ENCODE measurements at regions not wholly inside any gene's neighbourhood (a gene's known extent, or its start where the extent isn't known, plus 50 kb on each side); places are given as distances from the start of the nearest gene placed in this dataset.

DNA sequence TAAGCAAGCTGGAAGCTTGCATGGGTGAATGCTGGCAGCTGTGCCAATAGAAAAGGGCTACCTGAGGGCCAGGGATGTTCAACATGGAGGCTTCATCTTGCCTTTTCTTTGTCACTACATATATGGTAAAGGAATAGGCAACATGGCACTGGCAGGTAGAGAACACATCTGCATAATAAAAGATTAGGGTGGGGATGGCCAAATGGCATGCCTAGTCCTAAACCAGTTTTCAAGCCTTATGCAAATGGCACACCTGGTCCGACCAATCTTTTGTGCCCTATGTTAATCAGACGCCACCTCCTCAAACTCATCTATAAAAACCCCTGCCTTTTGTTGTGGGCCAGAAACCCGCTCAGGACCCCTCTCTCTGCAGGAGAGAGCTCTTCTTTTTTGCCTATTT is 216.8 kb upstream of the PROK2 start:
- H3K9me3 ChIP-seq (replicated peaks; ENCODE audit: control insufficient read depth, insufficient read depth, low read length) = no peaks in the 10 kb centered on the region
- TF ChIP-seq JUN (IDR thresholded peaks at IDR 0.05; ENCODE audit: borderline replicate concordance, insufficient read depth, insufficient read length, low read depth) = no peak
- TF ChIP-seq FOS (IDR thresholded peaks at IDR 0.05; ENCODE audit: borderline replicate concordance, insufficient read depth, low read length) = no peak
- TF ChIP-seq POLR2A (IDR thresholded peaks at IDR 0.05; ENCODE audit: low read depth, low read length) = no peak
- TF ChIP-seq MYC (IDR thresholded peaks at IDR 0.05; ENCODE audit: low read depth, low read length) = no peak
- TF ChIP-seq EZH2 (IDR thresholded peaks at IDR 0.05; ENCODE audit: borderline replicate concordance, low read depth, low read length, severe bottlenecking) = no peak
- no peak for TF ChIP-seq POLR2AphosphoS5 (IDR thresholded peaks at IDR 0.05; ENCODE audit: insufficient read depth, low read depth, low read length)
- no peak for TF ChIP-seq GATA2 (IDR thresholded peaks at IDR 0.05; ENCODE audit: insufficient read depth, insufficient read length, low read depth, low read length)
- TF ChIP-seq, protein P1, sequence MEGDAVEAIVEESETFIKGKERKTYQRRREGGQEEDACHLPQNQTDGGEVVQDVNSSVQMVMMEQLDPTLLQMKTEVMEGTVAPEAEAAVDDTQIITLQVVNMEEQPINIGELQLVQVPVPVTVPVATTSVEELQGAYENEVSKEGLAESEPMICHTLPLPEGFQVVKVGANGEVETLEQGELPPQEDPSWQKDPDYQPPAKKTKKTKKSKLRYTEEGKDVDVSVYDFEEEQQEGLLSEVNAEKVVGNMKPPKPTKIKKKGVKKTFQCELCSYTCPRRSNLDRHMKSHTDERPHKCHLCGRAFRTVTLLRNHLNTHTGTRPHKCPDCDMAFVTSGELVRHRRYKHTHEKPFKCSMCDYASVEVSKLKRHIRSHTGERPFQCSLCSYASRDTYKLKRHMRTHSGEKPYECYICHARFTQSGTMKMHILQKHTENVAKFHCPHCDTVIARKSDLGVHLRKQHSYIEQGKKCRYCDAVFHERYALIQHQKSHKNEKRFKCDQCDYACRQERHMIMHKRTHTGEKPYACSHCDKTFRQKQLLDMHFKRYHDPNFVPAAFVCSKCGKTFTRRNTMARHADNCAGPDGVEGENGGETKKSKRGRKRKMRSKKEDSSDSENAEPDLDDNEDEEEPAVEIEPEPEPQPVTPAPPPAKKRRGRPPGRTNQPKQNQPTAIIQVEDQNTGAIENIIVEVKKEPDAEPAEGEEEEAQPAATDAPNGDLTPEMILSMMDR (IDR thresholded peaks at IDR 0.05; ENCODE audit: extremely low read depth in 1 of 2, insufficient read depth in 1 of 2, low read depth in 1 of 2, low read length in 2 of 2) = no peak
- TF ChIP-seq, protein P2, sequence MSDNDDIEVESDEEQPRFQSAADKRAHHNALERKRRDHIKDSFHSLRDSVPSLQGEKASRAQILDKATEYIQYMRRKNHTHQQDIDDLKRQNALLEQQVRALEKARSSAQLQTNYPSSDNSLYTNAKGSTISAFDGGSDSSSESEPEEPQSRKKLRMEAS (IDR thresholded peaks at IDR 0.05; ENCODE audit: insufficient read depth, insufficient read length) = no peak
- no peaks in the 10 kb centered on the region for H4K20me1 ChIP-seq (replicated peaks; ENCODE audit: control insufficient read depth, extremely low read depth, insufficient read depth, low read length)
- H3K9me1 ChIP-seq (replicated peaks; ENCODE audit: control insufficient read depth, extremely low read depth, insufficient read depth, low read length) = no peaks in the 10 kb centered on the region
- POLR2A ChIA-PET = no interaction called here
- dilution Hi-C loops (cut with MboI; ENCODE audit: extremely low pct_ligation_motif_present, low sequenced_read_pairs) (no loop called here), intact Hi-C loops (cut with micrococcal nuclease) (no loop called here)
- no TSS peak for BruUV-seq (replicated peaks)
- DNase-seq (ENCODE audit: low read depth, low spot score) (no peak), FAIRE-seq (no peak)
- no peak overlapping the region for H3K4me3 ChIP-seq (replicated peaks in 1 of 3; ENCODE audit: insufficient read depth in 1 of 3, low read depth in 1 of 3, low read length in 3 of 3)
- CTCF ChIA-PET = no interaction called here
- H2AFZ ChIP-seq (ENCODE audit: low read depth, low read length) = no peak overlapping the region
- no peak overlapping the region for H3K27ac ChIP-seq (ENCODE audit: insufficient read depth, low read depth, low read length)
- H3K79me2 ChIP-seq (ENCODE audit: control insufficient read depth, insufficient read depth, low read length) = no peaks in the 10 kb centered on the region
- H3K4me2 ChIP-seq (ENCODE audit: insufficient read depth, low read length) = no peak overlapping the region
- no peak overlapping the region for H3K9ac ChIP-seq (replicated peaks; ENCODE audit: extremely low read depth, insufficient read depth, low read length)
- H3K4me1 ChIP-seq (ENCODE audit: control insufficient read depth, extremely low read depth, insufficient read depth, low read length) = no peaks in the 10 kb centered on the region
- no peaks in the 10 kb centered on the region for H3K36me3 ChIP-seq (ENCODE audit: control insufficient read depth in 2 of 2, extremely low read depth in 1 of 2, insufficient read depth in 2 of 2, low read length in 2 of 2)
- H3K27me3 ChIP-seq (ENCODE audit: control insufficient read depth in 2 of 2, insufficient read depth in 2 of 2, low read length in 2 of 2) = peaks cover 0 to 2% of the 10 kb centered on the region in 2 experiments

Measured in endothelial cell of umbilical vein (primary cell).